IMR-90 (cell line): ENCODE measurements at regions not wholly inside any gene's neighbourhood (a gene's known extent, or its start where the extent isn't known, plus 50 kb on each side); places are given as distances from the start of the nearest gene placed in this dataset.
A peak's percentile ranks its signal among the peaks of the same experiment; 100 is the strongest.

Experiments
- ATAC-seq: fragments of 200-7000 bp; cut with Tn5 transposase; 2 replicates; pipeline ENCODE4 v1.9.1; 2020; ENCODE audit warnings: low read depth, mild to moderate bottlenecking, moderate library complexity
- BruUV-seq: library from RNA; stranded (reverse); fragments of 400-500 nt; replicated peaks from 2 replicates; lab custom pipeline; 2021; lab: Mats Ljungman, UMichigan
- CTCF ChIA-PET: fragments of 300-600 bp; formaldehyde crosslinking; extraction: SDS; loops from one replicate; lab custom pipeline; 2021; ENCODE audit warnings: antibody characterized with exemption; lab: Yijun Ruan, JAX
- POLR2A ChIA-PET: fragments of 300-600 bp; sonication (Branson Sonifier 250); formaldehyde crosslinking; loops from one replicate; lab custom pipeline; 2022; ENCODE audit warnings: antibody characterized with exemption; ENCODE audit not compliant: unreplicated experiment; lab: Charles Lee
- DNase-seq: peaks from one replicate; pipeline ENCODE4 v3.0.0; 2013
- H2AFZ ChIP-seq: replicated peaks from 2 replicates; pipeline ENCODE3; 2013; ENCODE audit warnings: low read length, mild to moderate bottlenecking; ENCODE audit not compliant: poor library complexity
- H2AK5ac ChIP-seq: 2 replicates; pipeline ENCODE4 v1.6.1; 2013; ENCODE audit warnings: low read depth, low read length, inconsistent platforms
- H2AK9ac ChIP-seq: replicated peaks from 2 replicates; pipeline ENCODE3; 2013; ENCODE audit warnings: mild to moderate bottlenecking, low read depth, low read length, moderate library complexity; ENCODE audit not compliant: poor library complexity
- H2BK120ac ChIP-seq: 2 replicates; pipeline ENCODE4 v1.6.1; 2013; ENCODE audit warnings: low read depth, low read length, inconsistent platforms
- H2BK15ac ChIP-seq: 3 replicates; pipeline ENCODE4 v1.6.1; 2013; ENCODE audit warnings: low read depth, low read length, inconsistent platforms
- H2BK20ac ChIP-seq: 2 replicates; pipeline ENCODE4 v1.6.1; 2013; ENCODE audit warnings: low read depth, mild to moderate bottlenecking, inconsistent platforms, low read length, moderate library complexity
- H2BK5ac ChIP-seq: 2 replicates; pipeline ENCODE4 v1.6.1; 2013; ENCODE audit warnings: mild to moderate bottlenecking, low read depth, low read length, inconsistent platforms; ENCODE audit not compliant: poor library complexity, severe bottlenecking
- H3K14ac ChIP-seq: replicated peaks from 2 replicates; pipeline ENCODE4 v1.6.1; 2013; ENCODE audit warnings: low read depth, low read length, inconsistent platforms
- H3K18ac ChIP-seq: 2 replicates; pipeline ENCODE4 v1.6.1; 2013; ENCODE audit warnings: low read depth, low read length, control low read depth
- H3K23ac ChIP-seq: 2 replicates; pipeline ENCODE4 v1.6.1; 2013; ENCODE audit warnings: low read depth, low read length, inconsistent platforms
- H3K27ac ChIP-seq: 2 replicates; pipeline ENCODE4 v1.5.1; 2013; ENCODE audit warnings: mild to moderate bottlenecking, control low read depth, low read length; ENCODE audit not compliant: insufficient read depth
- H3K27me3 ChIP-seq: 2 replicates; pipeline ENCODE4 v1.6.1; 2013; ENCODE audit warnings: low read length; ENCODE audit not compliant: control insufficient read depth, insufficient read depth
- H3K36me3 ChIP-seq: 2 replicates; pipeline ENCODE4 v1.6.1; 2013; ENCODE audit warnings: low read length, mixed read lengths; ENCODE audit not compliant: control insufficient read depth, insufficient read depth
- H3K4ac ChIP-seq: 2 replicates; pipeline ENCODE4 v1.6.1; 2013; ENCODE audit warnings: low read depth, low read length, inconsistent platforms
- H3K4me1 ChIP-seq: 2 replicates; pipeline ENCODE4 v1.6.1; 2013; ENCODE audit warnings: low read length, mixed read lengths; ENCODE audit not compliant: control insufficient read depth, insufficient read depth
- H3K4me2 ChIP-seq: 2 replicates; pipeline ENCODE4 v1.6.1; 2013; ENCODE audit warnings: low read depth, mild to moderate bottlenecking, control low read depth, low read length, moderate library complexity
- H3K4me3 ChIP-seq: 2 replicates; pipeline ENCODE4 v1.5.1; 2013; ENCODE audit warnings: low read depth, mild to moderate bottlenecking, control low read depth, low read length, moderate library complexity; ENCODE audit not compliant: insufficient read depth
- H3K56ac ChIP-seq: 2 replicates; pipeline ENCODE4 v1.6.1; 2013; ENCODE audit warnings: low read length, inconsistent platforms; ENCODE audit not compliant: insufficient read depth; ENCODE audit errors: extremely low read depth
- H3K79me1 ChIP-seq, 2 experiments: 2 replicates each; pipeline ENCODE4 v1.6.1; 2013; ENCODE audit warnings: low read length in 2 of 2, inconsistent platforms in 1 of 2, low read depth in 1 of 2
- H3K9ac ChIP-seq: 2 replicates; pipeline ENCODE4 v1.6.1; 2013; ENCODE audit warnings: low read depth, low read length, control low read depth
- H3K9me1 ChIP-seq: 2 replicates; pipeline ENCODE4 v1.6.1; 2013; ENCODE audit warnings: low read length, inconsistent platforms; ENCODE audit not compliant: insufficient read depth
- H3K9me3 ChIP-seq: 2 replicates; pipeline ENCODE4 v1.6.1; 2013; ENCODE audit warnings: low read length; ENCODE audit not compliant: control insufficient read depth, insufficient read depth
- H4K20me1 ChIP-seq: 2 replicates; pipeline ENCODE4 v1.6.1; 2013; ENCODE audit warnings: low read length, inconsistent platforms; ENCODE audit not compliant: insufficient read depth
- H4K5ac ChIP-seq: 2 replicates; pipeline ENCODE4 v1.6.1; 2013; ENCODE audit warnings: mild to moderate bottlenecking, low read depth, low read length, control low read depth
- H4K8ac ChIP-seq, 2 experiments: 2 replicates each; pipeline ENCODE4 v1.6.1; 2013; ENCODE audit warnings: low read depth in 2 of 2, low read length in 2 of 2, control low read depth in 1 of 2, inconsistent platforms in 1 of 2
- H4K91ac ChIP-seq: 2 replicates; pipeline ENCODE4 v1.6.1; 2013; ENCODE audit warnings: low read depth, low read length, inconsistent platforms; ENCODE audit not compliant: insufficient read depth
- CEBPB ChIP-seq: IDR thresholded peaks from 2 replicates; pipeline ENCODE4 v1.6.1; 2012; ENCODE audit warnings: low read depth, low read length, improper control_type of control experiment
- POLR2A ChIP-seq: IDR thresholded peaks from 2 replicates; pipeline ENCODE4 v1.6.1; 2012; ENCODE audit warnings: mild to moderate bottlenecking, low read depth, low read length
- RCOR1 ChIP-seq: IDR thresholded peaks from 2 replicates; pipeline ENCODE4 v1.6.1; 2012; ENCODE audit warnings: mild to moderate bottlenecking, low read length, improper control_type of control experiment; ENCODE audit not compliant: insufficient replicate concordance
- SMC3 ChIP-seq: fragments of 150-350 bp; IDR thresholded peaks from 2 replicates; pipeline ENCODE4 v1.6.1; 2016; ENCODE audit warnings: low read depth, mild to moderate bottlenecking, antibody characterized with exemption, low read length, moderate library complexity
- WGBS, 2 experiments: methylation state at CpG; one replicate each; pipeline versions ENCODE4 v1.1.5 to v1.1.7; 2013; ENCODE audit warnings: missing lambda C conversion rate in 2 of 2; ENCODE audit not compliant: insufficient read length in 1 of 2; ENCODE audit errors: extremely low coverage in 2 of 2; 5-methylcytosine and 5-hydroxymethylcytosine counted together
- dilution Hi-C: fragments of 300-500 bp; cut with HindIII; formaldehyde crosslinking; loops from one replicate; pipeline ENCODE4 v1.14.3; 2018; ENCODE audit warnings: low sequenced_read_pairs; ENCODE audit not compliant: unreplicated experiment
- in situ Hi-C: fragments of 300-500 bp; cut with MboI; formaldehyde crosslinking; loops from 3 replicates; pipeline ENCODE4 v1.14.3; 2019; ENCODE audit warnings: low sequenced_read_pairs, inconsistent platforms, mixed read lengths
- intact Hi-C: fragments of 100-400 bp; cut with micrococcal nuclease; formaldehyde crosslinking; loops from 2 replicates; pipeline ENCODE4 v1.10.0; 2022
- TF ChIP-seq, protein P1 (sequence below): conservative IDR thresholded peaks from 2 replicates; pipeline ENCODE4 v1.5.1; 2012; ENCODE audit warnings: mild to moderate bottlenecking, low read depth, low read length, improper control_type of control experiment

DNA sequence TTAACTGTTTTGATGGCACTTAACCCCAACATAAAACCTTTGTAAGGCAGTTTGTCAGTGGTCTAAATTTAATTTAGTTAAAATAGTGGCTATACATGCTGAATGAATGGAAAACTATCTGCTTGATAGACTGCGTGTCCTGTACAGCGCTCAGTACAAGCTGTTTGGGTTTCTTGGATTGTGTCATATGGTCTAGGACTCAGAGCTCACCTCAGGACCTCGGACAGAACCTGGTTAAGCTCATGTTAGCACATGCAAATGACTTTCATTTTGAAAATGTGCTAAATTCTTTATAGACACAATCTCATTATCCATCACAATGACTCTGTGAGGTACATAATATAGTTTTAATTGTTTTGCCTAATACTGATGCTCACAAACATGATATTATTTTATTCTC, 55.7 kb upstream of the RELN start:
- CTCF ChIA-PET = no interaction called here
- H3K27me3 ChIP-seq = peaks cover 3% of the 10 kb centered on the region
- no peak overlapping the region for H2BK20ac ChIP-seq
- no peak overlapping the region for H3K23ac ChIP-seq
- H2AK5ac ChIP-seq = no peak overlapping the region
- no peaks in the 10 kb centered on the region for H3K79me1 ChIP-seq
- H3K18ac ChIP-seq = no peak overlapping the region
- no peak overlapping the region for H2BK5ac ChIP-seq
- WGBS, 2 experiments = no CpG with 5 or more reads among the region's 3 CpGs
- no peak overlapping the region for H3K4me3 ChIP-seq
- no peak overlapping the region for H3K4me2 ChIP-seq
- no peaks in the 10 kb centered on the region for H3K9me1 ChIP-seq
- no peak overlapping the region for H2BK15ac ChIP-seq
- H3K27ac ChIP-seq = no peak overlapping the region
- no peak overlapping the region for H3K9ac ChIP-seq
- BruUV-seq = no TSS peak
- DNase-seq (peak; percentile 2), ATAC-seq (peak; percentile 59; the same call in 1 of the 2 replicates)
- TF ChIP-seq POLR2A = no peak
- no peak for TF ChIP-seq CEBPB
- TF ChIP-seq SMC3 = no peak
- TF ChIP-seq, protein P1, sequence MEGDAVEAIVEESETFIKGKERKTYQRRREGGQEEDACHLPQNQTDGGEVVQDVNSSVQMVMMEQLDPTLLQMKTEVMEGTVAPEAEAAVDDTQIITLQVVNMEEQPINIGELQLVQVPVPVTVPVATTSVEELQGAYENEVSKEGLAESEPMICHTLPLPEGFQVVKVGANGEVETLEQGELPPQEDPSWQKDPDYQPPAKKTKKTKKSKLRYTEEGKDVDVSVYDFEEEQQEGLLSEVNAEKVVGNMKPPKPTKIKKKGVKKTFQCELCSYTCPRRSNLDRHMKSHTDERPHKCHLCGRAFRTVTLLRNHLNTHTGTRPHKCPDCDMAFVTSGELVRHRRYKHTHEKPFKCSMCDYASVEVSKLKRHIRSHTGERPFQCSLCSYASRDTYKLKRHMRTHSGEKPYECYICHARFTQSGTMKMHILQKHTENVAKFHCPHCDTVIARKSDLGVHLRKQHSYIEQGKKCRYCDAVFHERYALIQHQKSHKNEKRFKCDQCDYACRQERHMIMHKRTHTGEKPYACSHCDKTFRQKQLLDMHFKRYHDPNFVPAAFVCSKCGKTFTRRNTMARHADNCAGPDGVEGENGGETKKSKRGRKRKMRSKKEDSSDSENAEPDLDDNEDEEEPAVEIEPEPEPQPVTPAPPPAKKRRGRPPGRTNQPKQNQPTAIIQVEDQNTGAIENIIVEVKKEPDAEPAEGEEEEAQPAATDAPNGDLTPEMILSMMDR = no peak
- no peak for TF ChIP-seq RCOR1
- H3K36me3 ChIP-seq = no peaks in the 10 kb centered on the region
- H2AK9ac ChIP-seq = no peak overlapping the region
- in situ Hi-C loops = no loop called here
- intact Hi-C loops = no loop called here
- no peak overlapping the region for H4K91ac ChIP-seq
- H3K9me3 ChIP-seq = no peaks in the 10 kb centered on the region
- H3K56ac ChIP-seq = no peak overlapping the region
- no peak overlapping the region for H2BK120ac ChIP-seq
- no peak overlapping the region for H4K8ac ChIP-seq
- no peak overlapping the region for H3K4ac ChIP-seq
- dilution Hi-C loops = no loop called here
- no peak overlapping the region for H3K14ac ChIP-seq
- no peak overlapping the region for H4K5ac ChIP-seq
- POLR2A ChIA-PET = interaction anchor here (0.6 kb wide), 1 partner anchor 26 kb away, joined by 3 read pairs; no protein-coding TSS in a partner anchor
- no peak overlapping the region for H2AFZ ChIP-seq
- H3K4me1 ChIP-seq = no peaks in the 10 kb centered on the region
- H4K20me1 ChIP-seq = no peaks in the 10 kb centered on the region
